CD4-positive, alpha-beta T cell treated with Interleukin-1 beta for 1 hour (primary cell): ENCODE measurements at regions not wholly inside any gene's neighbourhood (a gene's known extent, or its start where the extent isn't known, plus 50 kb on each side); places are given as distances from the start of the nearest gene placed in this dataset.

Experiments
- DNase-seq, 2 donors: peaks; one replicate each; pipeline ENCODE4 v3.0.0-alpha.2; 2020 to 2022

- no peak for DNase-seq
Observed at GRCh38 chr1:228923973-228924686, 188.9 kb downstream of the RHOU start.

- DNase-seq = no peak
Observed at GRCh38 chr1:228925691-228926090, 190.4 kb downstream of the RHOU start.

GRCh38 chr1:228927421-228927820 is 192.1 kb downstream of the RHOU start:
- no peak for DNase-seq

- DNase-seq = no peak
Observed at GRCh38 chr1:228927946-228928898, 192.9 kb downstream of the RHOU start.

- no peak for DNase-seq
Observed at GRCh38 chr1:228929476-228930027, 194.3 kb downstream of the RHOU start.

- no peak for DNase-seq
Observed at GRCh38 chr1:228930479-228930957, 195.2 kb downstream of the RHOU start.

- DNase-seq = no peak
Observed at GRCh38 chr1:228933753-228934152, 198.5 kb downstream of the RHOU start.

GRCh38 chr1:228935198-228935663 is 200.0 kb downstream of the RHOU start:
- no peak for DNase-seq

- no peak for DNase-seq
Observed at GRCh38 chr1:228935855-228936727, 200.8 kb downstream of the RHOU start.

- no peak for DNase-seq
Observed at GRCh38 chr1:228936881-228937280, 201.6 kb downstream of the RHOU start.

- DNase-seq = no peak
Observed at GRCh38 chr1:228937351-228937750, 202.1 kb downstream of the RHOU start.

GRCh38 chr1:228937851-228938536 is 202.7 kb downstream of the RHOU start:
- DNase-seq = no peak

GRCh38 chr1:228938537-228938901 is 203.2 kb downstream of the RHOU start:
- DNase-seq = peak; percentile 5 to 23

- DNase-seq = no peak
Observed at GRCh38 chr1:228939001-228939691, 203.9 kb downstream of the RHOU start.

GRCh38 chr1:228939881-228940392 is 204.7 kb downstream of the RHOU start:
- no peak for DNase-seq

- DNase-seq = no peak
Observed at GRCh38 chr1:228940526-228940925, 205.2 kb downstream of the RHOU start.

- no peak for DNase-seq
Observed at GRCh38 chr1:228940926-228941325, 205.6 kb downstream of the RHOU start.

GRCh38 chr1:228941666-228942065 is 206.4 kb downstream of the RHOU start:
- DNase-seq = no peak

GRCh38 chr1:228943436-228943835 is 208.2 kb downstream of the RHOU start:
- no peak for DNase-seq

GRCh38 chr1:228944296-228944695 is 209.0 kb downstream of the RHOU start:
- no peak for DNase-seq

- DNase-seq = peak in 1 of 2 donors; percentile 35
Observed at GRCh38 chr1:228944935-228945371, 209.7 kb downstream of the RHOU start.
